ENCODE measurements at regions not wholly inside any gene's neighbourhood (a gene's known extent, or its start where the extent isn't known, plus 50 kb on each side); places are given as distances from the start of the nearest gene placed in this dataset.

DNA sequence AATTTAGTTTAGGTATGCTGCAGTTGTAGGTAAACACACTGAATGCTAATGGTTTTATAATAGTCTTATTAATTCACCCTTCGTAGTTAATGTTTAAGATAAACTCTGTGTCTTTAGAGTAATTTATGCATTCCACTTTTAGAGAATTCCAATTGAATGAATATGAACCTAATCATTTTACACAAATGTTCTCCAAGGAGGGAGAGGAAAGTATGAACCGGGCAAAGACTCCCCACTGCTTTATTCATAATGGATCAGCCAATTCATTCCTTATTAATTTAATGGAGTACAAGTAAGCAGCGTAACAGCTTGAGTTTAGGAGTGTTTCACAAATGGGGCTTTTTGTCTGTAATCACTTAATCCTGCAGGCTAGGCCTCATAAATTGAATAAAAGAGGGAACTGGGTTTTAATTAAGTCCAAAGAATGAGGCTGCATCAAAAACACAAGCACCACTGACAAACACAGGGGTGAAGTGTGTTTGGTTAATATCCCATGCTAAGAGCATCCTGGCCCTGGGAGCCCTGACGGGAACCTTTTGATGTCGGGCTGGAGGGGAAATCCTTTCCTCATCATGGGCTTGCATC lies 375.7 kb upstream of the DYNLRB2 start:
- no peaks in the 10 kb centered on the region for H3K27me3 ChIP-seq (ENCODE audit: control insufficient read depth, insufficient read depth, low read length)
- no peaks in the 10 kb centered on the region for H3K9me3 ChIP-seq (ENCODE audit: control insufficient read depth, insufficient read depth, low read depth, low read length)
- CTCF ChIA-PET: no interaction called here
- no TSS peak for BruUV-seq (replicated peaks)
- in situ Hi-C loops (cut with HindIII; ENCODE audit: low pct_unique_long_range_greater_than_20kb, low sequenced_read_pairs): no loop called here
- POLR2A ChIA-PET: no interaction called here
- ATAC-seq: no peak
- DNase-seq (ENCODE audit: low read depth, low spot score): no peak
- no peaks in the 10 kb centered on the region for H3K36me3 ChIP-seq (ENCODE audit: control insufficient read depth, insufficient read depth, low read length)
- intact Hi-C loops (cut with micrococcal nuclease; ENCODE audit: unreplicated experiment): no loop called here
- H3K27ac ChIP-seq (ENCODE audit: low read length): no peak overlapping the region
- TF ChIP-seq, protein P1, sequence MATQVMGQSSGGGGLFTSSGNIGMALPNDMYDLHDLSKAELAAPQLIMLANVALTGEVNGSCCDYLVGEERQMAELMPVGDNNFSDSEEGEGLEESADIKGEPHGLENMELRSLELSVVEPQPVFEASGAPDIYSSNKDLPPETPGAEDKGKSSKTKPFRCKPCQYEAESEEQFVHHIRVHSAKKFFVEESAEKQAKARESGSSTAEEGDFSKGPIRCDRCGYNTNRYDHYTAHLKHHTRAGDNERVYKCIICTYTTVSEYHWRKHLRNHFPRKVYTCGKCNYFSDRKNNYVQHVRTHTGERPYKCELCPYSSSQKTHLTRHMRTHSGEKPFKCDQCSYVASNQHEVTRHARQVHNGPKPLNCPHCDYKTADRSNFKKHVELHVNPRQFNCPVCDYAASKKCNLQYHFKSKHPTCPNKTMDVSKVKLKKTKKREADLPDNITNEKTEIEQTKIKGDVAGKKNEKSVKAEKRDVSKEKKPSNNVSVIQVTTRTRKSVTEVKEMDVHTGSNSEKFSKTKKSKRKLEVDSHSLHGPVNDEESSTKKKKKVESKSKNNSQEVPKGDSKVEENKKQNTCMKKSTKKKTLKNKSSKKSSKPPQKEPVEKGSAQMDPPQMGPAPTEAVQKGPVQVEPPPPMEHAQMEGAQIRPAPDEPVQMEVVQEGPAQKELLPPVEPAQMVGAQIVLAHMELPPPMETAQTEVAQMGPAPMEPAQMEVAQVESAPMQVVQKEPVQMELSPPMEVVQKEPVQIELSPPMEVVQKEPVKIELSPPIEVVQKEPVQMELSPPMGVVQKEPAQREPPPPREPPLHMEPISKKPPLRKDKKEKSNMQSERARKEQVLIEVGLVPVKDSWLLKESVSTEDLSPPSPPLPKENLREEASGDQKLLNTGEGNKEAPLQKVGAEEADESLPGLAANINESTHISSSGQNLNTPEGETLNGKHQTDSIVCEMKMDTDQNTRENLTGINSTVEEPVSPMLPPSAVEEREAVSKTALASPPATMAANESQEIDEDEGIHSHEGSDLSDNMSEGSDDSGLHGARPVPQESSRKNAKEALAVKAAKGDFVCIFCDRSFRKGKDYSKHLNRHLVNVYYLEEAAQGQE (IDR thresholded peaks at IDR 0.05; ENCODE audit: insufficient read depth in 1 of 2, low read depth in 2 of 2, low read length in 1 of 2): no peak
- TF ChIP-seq POLR2AphosphoS5 (IDR thresholded peaks at IDR 0.05; ENCODE audit: low read depth, low read length): no peak
- TF ChIP-seq TCF7L2 (IDR thresholded peaks at IDR 0.05; ENCODE audit: low read depth, low read length): no peak
- TF ChIP-seq CTCF (IDR thresholded peaks at IDR 0.05): no peak
- TF ChIP-seq SIN3A (IDR thresholded peaks at IDR 0.05; ENCODE audit: borderline replicate concordance, insufficient read depth, low read depth, low read length): no peak
- no peaks in the 10 kb centered on the region for H3K4me1 ChIP-seq (ENCODE audit: control insufficient read depth, insufficient read depth, low read length)
- no peak overlapping the region for H3K4me3 ChIP-seq (ENCODE audit: low read depth in 2 of 2, low read length in 2 of 2)

- intact Hi-C loops (cut with micrococcal nuclease; ENCODE audit: unreplicated experiment): no loop called here
- DNase-seq (ENCODE audit: low read depth, low spot score) (no peak), ATAC-seq (no peak)
- BruUV-seq (replicated peaks): no TSS peak
- Histone ChIP-seq H3K4me3 (ENCODE audit: low read depth in 2 of 2, low read length in 2 of 2) (no peak overlapping the region), H3K9me3 (ENCODE audit: control insufficient read depth, insufficient read depth, low read depth, low read length) (no peaks in the 10 kb centered on the region), H3K27me3 (ENCODE audit: control insufficient read depth, insufficient read depth, low read length) (no peaks in the 10 kb centered on the region), H3K27ac (ENCODE audit: low read length) (no peak overlapping the region), H3K36me3 (ENCODE audit: control insufficient read depth, insufficient read depth, low read length) (no peaks in the 10 kb centered on the region), H3K4me1 (ENCODE audit: control insufficient read depth, insufficient read depth, low read length) (no peaks in the 10 kb centered on the region)
- ChIA-PET CTCF (no interaction called here), POLR2A (no interaction called here)
- in situ Hi-C loops (cut with HindIII; ENCODE audit: low pct_unique_long_range_greater_than_20kb, low sequenced_read_pairs): no loop called here
- TF ChIP-seq SIN3A (IDR thresholded peaks at IDR 0.05; ENCODE audit: borderline replicate concordance, insufficient read depth, low read depth, low read length): no peak
- TF ChIP-seq TCF7L2 (IDR thresholded peaks at IDR 0.05; ENCODE audit: low read depth, low read length): no peak
- no peak for TF ChIP-seq CTCF (IDR thresholded peaks at IDR 0.05)
- TF ChIP-seq, protein P1 (IDR thresholded peaks at IDR 0.05; ENCODE audit: insufficient read depth in 1 of 2, low read depth in 2 of 2, low read length in 1 of 2): no peak
- no peak for TF ChIP-seq POLR2AphosphoS5 (IDR thresholded peaks at IDR 0.05; ENCODE audit: low read depth, low read length)
These were observed 377.5 kb upstream of the DYNLRB2 start for GRCh38 chr16:80163339-80163738.
